Duodenal mucosa (tissue), 2 donors: ENCODE measurements at regions not wholly inside any gene's neighbourhood (a gene's known extent, or its start where the extent isn't known, plus 50 kb on each side); places are given as distances from the start of the nearest gene placed in this dataset.

ENCODE experiments used
- H3K27ac ChIP-seq: one replicate; pipeline ENCODE4 v1.7.0; 2013; ENCODE audit warnings: low read depth, low read length
- H3K27me3 ChIP-seq, 2 donors: one replicate each; pipeline ENCODE4 v1.7.0; 2013; ENCODE audit warnings: low read length in 2 of 2, control low read depth in 1 of 2; ENCODE audit not compliant: insufficient read depth in 2 of 2, control insufficient read depth in 1 of 2
- H3K36me3 ChIP-seq, 2 donors: one replicate each; pipeline ENCODE4 v1.7.0; 2013; ENCODE audit warnings: low read length in 2 of 2, control low read depth in 1 of 2; ENCODE audit not compliant: insufficient read depth in 2 of 2, control insufficient read depth in 1 of 2
- H3K4me1 ChIP-seq, 2 donors: one replicate each; pipeline ENCODE4 v1.7.0; 2013; ENCODE audit warnings: low read length in 2 of 2, control low read depth in 1 of 2; ENCODE audit not compliant: insufficient read depth in 2 of 2, control insufficient read depth in 1 of 2
- H3K4me3 ChIP-seq, 2 donors: one replicate each; pipeline ENCODE4 v1.7.0; 2013; ENCODE audit warnings: low read length in 2 of 2, low read depth in 1 of 2
- H3K9ac ChIP-seq, 2 donors: one replicate each; pipeline ENCODE4 v1.7.0; 2013; ENCODE audit warnings: low read length in 2 of 2, low read depth in 1 of 2
- H3K9me3 ChIP-seq, 2 donors: one replicate each; pipeline ENCODE4 v1.7.0; 2013; ENCODE audit warnings: low read length in 2 of 2, control low read depth in 1 of 2; ENCODE audit not compliant: control insufficient read depth in 1 of 2

GRCh38 chr6:168725802-168726201 is 284.8 kb downstream of the SMOC2 start:
- H3K4me1 ChIP-seq, result no peaks in the 10 kb centered on the region
- H3K27me3 ChIP-seq, result no peaks in the 10 kb centered on the region
- H3K9ac ChIP-seq, result no peak overlapping the region
- H3K4me3 ChIP-seq, result no peak overlapping the region
- no peaks in the 10 kb centered on the region for H3K36me3 ChIP-seq
- no peaks in the 10 kb centered on the region for H3K9me3 ChIP-seq
- H3K27ac ChIP-seq, result no peak overlapping the region

GRCh38 chr6:168724669-168725570 is 283.9 kb downstream of the SMOC2 start:
- Histone ChIP-seq H3K9ac (no peak overlapping the region), H3K27ac (no peak overlapping the region), H3K4me3 (no peak overlapping the region)

GRCh38 chr6:168724033-168724432 is 283.0 kb downstream of the SMOC2 start:
- H3K4me1 ChIP-seq, result no peaks in the 10 kb centered on the region
- no peaks in the 10 kb centered on the region for H3K36me3 ChIP-seq
- H3K9ac ChIP-seq, result no peak overlapping the region
- no peak overlapping the region for H3K4me3 ChIP-seq
- H3K27ac ChIP-seq, result no peak overlapping the region
- H3K9me3 ChIP-seq, result no peaks in the 10 kb centered on the region
- H3K27me3 ChIP-seq, result no peaks in the 10 kb centered on the region

More at GRCh38 chr6:168724669-168725570, 283.9 kb downstream of the SMOC2 start:
- H3K4me1 ChIP-seq, result no peaks in the 10 kb centered on the region
- no peaks in the 10 kb centered on the region for H3K36me3 ChIP-seq
- no peaks in the 10 kb centered on the region for H3K9me3 ChIP-seq
- H3K27me3 ChIP-seq, result no peaks in the 10 kb centered on the region

- no peak overlapping the region for H3K27ac ChIP-seq
- H3K27me3 ChIP-seq, result no peaks in the 10 kb centered on the region
- no peak overlapping the region for H3K9ac ChIP-seq
- H3K9me3 ChIP-seq, result no peaks in the 10 kb centered on the region
- H3K36me3 ChIP-seq, result no peaks in the 10 kb centered on the region
- no peak overlapping the region for H3K4me3 ChIP-seq
- no peaks in the 10 kb centered on the region for H3K4me1 ChIP-seq
Measured at GRCh38 chr6:168722397-168722796, 281.4 kb downstream of the SMOC2 start.

- Histone ChIP-seq H3K27ac (no peak overlapping the region), H3K36me3 (no peaks in the 10 kb centered on the region), H3K27me3 (no peaks in the 10 kb centered on the region), H3K4me3 (no peak overlapping the region), H3K9me3 (no peaks in the 10 kb centered on the region), H3K4me1 (no peaks in the 10 kb centered on the region), H3K9ac (no peak overlapping the region)
Measured at GRCh38 chr6:168721571-168721970, 280.6 kb downstream of the SMOC2 start.

- H3K36me3 ChIP-seq, result no peaks in the 10 kb centered on the region
- H3K27ac ChIP-seq, result no peak overlapping the region
- no peaks in the 10 kb centered on the region for H3K9me3 ChIP-seq
- no peaks in the 10 kb centered on the region for H3K4me1 ChIP-seq
- H3K27me3 ChIP-seq, result no peaks in the 10 kb centered on the region
- H3K9ac ChIP-seq, result no peak overlapping the region
- no peak overlapping the region for H3K4me3 ChIP-seq
Measured at GRCh38 chr6:168719901-168720300, 278.9 kb downstream of the SMOC2 start.

GRCh38 chr6:168718821-168719475 is 278.0 kb downstream of the SMOC2 start:
- Histone ChIP-seq H3K9me3 (no peaks in the 10 kb centered on the region), H3K4me1 (no peaks in the 10 kb centered on the region), H3K27me3 (no peaks in the 10 kb centered on the region), H3K36me3 (no peaks in the 10 kb centered on the region), H3K9ac (no peak overlapping the region), H3K4me3 (no peak overlapping the region), H3K27ac (no peak overlapping the region)
